OCI-LY1 (cell line): ENCODE measurements at regions not wholly inside any gene's neighbourhood (a gene's known extent, or its start where the extent isn't known, plus 50 kb on each side); places are given as distances from the start of the nearest gene placed in this dataset.

Experiments used
- CTCF ChIP-seq: fragments of 200-600 bp; sonication (generic), shearing (Covaris generic); IDR thresholded peaks from 2 replicates; pipeline ENCODE4 v1.5.1; 2017; ENCODE audit warnings: mild to moderate bottlenecking, antibody characterized with exemption, low read length, moderate library complexity, mixed read lengths
- EZH2 ChIP-seq: fragments of 200-600 bp; sonication (generic), shearing (Covaris generic); IDR thresholded peaks from 2 replicates; pipeline ENCODE4 v1.8.0; 2017; ENCODE audit warnings: borderline replicate concordance, mixed run types, mild to moderate bottlenecking, antibody characterized with exemption, low read length, moderate library complexity, mixed read lengths

GRCh38 chrX:20906571-20906970, 467.6 kb upstream of the CNKSR2 start:
- no peak for TF ChIP-seq CTCF
- no peak for TF ChIP-seq EZH2
